Liver (tissue), 3 donors: ENCODE measurements at regions not wholly inside any gene's neighbourhood (a gene's known extent, or its start where the extent isn't known, plus 50 kb on each side); places are given as distances from the start of the nearest gene placed in this dataset.

Experiments
- FOXA1 ChIP-seq: IDR thresholded peaks from 2 replicates; pipeline ENCODE4 v1.6.1; 2016; ENCODE audit warnings: antibody characterized with exemption
- JUND ChIP-seq, 2 donors: IDR thresholded peaks; 2 replicates each; pipeline ENCODE4 v1.6.1; 2016; ENCODE audit warnings: antibody characterized with exemption in 2 of 2
- TAF1 ChIP-seq: conservative IDR thresholded peaks from 2 replicates; pipeline ENCODE4 v1.6.1; 2016; ENCODE audit warnings: antibody characterized with exemption, mild to moderate bottlenecking
- TF ChIP-seq, protein P1 (sequence below): IDR thresholded peaks from 2 replicates; pipeline ENCODE4 v1.6.1; 2016; ENCODE audit warnings: antibody characterized with exemption
- TF ChIP-seq, protein P2 (sequence below): fragments of 150-350 bp; IDR thresholded peaks from 2 replicates; pipeline ENCODE4 v1.5.1; 2017; ENCODE audit warnings: improper control_type of control experiment, low read depth, low read length; ENCODE audit not compliant: missing input control
- TF ChIP-seq, protein P3 (sequence below): IDR thresholded peaks from 2 replicates; pipeline ENCODE4 v1.6.1; 2016; ENCODE audit warnings: antibody characterized with exemption
- TF ChIP-seq, protein P4 (sequence below): IDR thresholded peaks from 2 replicates; pipeline ENCODE4 v1.6.1; 2016; ENCODE audit warnings: antibody characterized with exemption, mild to moderate bottlenecking
- TF ChIP-seq, protein P5 (sequence below): IDR thresholded peaks from 2 replicates; pipeline ENCODE4 v1.6.1; 2016; ENCODE audit warnings: antibody characterized with exemption
- donor health status: healthy.
- donor health status: healthy.

DNA sequence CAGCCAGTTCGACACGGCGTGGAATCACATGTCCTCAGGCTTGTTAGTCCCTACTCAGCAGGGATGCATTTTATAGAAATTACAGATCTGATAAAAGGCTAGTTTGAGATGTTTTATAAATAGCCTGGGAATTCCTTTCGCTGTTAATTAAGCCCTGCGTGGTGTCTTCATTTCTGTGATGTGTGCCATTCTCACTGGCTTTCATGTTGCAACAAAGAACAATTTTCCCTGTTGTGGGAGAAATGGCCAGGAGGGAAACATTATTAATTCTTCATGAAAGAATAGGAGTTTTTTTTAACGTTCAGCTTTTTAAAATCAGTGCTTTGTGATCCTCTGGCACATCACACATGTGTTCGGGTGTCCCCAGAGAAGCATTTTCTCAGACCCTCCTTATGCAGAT, 427.3 kb upstream of the FRG1 start:
- TF ChIP-seq, protein P1, sequence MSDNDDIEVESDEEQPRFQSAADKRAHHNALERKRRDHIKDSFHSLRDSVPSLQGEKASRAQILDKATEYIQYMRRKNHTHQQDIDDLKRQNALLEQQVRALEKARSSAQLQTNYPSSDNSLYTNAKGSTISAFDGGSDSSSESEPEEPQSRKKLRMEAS = no peak
- TF ChIP-seq, protein P2, sequence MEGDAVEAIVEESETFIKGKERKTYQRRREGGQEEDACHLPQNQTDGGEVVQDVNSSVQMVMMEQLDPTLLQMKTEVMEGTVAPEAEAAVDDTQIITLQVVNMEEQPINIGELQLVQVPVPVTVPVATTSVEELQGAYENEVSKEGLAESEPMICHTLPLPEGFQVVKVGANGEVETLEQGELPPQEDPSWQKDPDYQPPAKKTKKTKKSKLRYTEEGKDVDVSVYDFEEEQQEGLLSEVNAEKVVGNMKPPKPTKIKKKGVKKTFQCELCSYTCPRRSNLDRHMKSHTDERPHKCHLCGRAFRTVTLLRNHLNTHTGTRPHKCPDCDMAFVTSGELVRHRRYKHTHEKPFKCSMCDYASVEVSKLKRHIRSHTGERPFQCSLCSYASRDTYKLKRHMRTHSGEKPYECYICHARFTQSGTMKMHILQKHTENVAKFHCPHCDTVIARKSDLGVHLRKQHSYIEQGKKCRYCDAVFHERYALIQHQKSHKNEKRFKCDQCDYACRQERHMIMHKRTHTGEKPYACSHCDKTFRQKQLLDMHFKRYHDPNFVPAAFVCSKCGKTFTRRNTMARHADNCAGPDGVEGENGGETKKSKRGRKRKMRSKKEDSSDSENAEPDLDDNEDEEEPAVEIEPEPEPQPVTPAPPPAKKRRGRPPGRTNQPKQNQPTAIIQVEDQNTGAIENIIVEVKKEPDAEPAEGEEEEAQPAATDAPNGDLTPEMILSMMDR = no peak
- TF ChIP-seq, protein P3, sequence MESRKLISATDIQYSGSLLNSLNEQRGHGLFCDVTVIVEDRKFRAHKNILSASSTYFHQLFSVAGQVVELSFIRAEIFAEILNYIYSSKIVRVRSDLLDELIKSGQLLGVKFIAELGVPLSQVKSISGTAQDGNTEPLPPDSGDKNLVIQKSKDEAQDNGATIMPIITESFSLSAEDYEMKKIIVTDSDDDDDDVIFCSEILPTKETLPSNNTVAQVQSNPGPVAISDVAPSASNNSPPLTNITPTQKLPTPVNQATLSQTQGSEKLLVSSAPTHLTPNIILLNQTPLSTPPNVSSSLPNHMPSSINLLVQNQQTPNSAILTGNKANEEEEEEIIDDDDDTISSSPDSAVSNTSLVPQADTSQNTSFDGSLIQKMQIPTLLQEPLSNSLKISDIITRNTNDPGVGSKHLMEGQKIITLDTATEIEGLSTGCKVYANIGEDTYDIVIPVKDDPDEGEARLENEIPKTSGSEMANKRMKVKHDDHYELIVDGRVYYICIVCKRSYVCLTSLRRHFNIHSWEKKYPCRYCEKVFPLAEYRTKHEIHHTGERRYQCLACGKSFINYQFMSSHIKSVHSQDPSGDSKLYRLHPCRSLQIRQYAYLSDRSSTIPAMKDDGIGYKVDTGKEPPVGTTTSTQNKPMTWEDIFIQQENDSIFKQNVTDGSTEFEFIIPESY = no peak
- TF ChIP-seq FOXA1 (no peak), JUND (IDR thresholded peaks at IDR 0.05) (no peak), TAF1 (no peak)
- TF ChIP-seq, protein P4, sequence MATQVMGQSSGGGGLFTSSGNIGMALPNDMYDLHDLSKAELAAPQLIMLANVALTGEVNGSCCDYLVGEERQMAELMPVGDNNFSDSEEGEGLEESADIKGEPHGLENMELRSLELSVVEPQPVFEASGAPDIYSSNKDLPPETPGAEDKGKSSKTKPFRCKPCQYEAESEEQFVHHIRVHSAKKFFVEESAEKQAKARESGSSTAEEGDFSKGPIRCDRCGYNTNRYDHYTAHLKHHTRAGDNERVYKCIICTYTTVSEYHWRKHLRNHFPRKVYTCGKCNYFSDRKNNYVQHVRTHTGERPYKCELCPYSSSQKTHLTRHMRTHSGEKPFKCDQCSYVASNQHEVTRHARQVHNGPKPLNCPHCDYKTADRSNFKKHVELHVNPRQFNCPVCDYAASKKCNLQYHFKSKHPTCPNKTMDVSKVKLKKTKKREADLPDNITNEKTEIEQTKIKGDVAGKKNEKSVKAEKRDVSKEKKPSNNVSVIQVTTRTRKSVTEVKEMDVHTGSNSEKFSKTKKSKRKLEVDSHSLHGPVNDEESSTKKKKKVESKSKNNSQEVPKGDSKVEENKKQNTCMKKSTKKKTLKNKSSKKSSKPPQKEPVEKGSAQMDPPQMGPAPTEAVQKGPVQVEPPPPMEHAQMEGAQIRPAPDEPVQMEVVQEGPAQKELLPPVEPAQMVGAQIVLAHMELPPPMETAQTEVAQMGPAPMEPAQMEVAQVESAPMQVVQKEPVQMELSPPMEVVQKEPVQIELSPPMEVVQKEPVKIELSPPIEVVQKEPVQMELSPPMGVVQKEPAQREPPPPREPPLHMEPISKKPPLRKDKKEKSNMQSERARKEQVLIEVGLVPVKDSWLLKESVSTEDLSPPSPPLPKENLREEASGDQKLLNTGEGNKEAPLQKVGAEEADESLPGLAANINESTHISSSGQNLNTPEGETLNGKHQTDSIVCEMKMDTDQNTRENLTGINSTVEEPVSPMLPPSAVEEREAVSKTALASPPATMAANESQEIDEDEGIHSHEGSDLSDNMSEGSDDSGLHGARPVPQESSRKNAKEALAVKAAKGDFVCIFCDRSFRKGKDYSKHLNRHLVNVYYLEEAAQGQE = no peak
- TF ChIP-seq, protein P5, sequence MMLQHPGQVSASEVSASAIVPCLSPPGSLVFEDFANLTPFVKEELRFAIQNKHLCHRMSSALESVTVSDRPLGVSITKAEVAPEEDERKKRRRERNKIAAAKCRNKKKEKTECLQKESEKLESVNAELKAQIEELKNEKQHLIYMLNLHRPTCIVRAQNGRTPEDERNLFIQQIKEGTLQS = no peak
